H1 (cell line): ENCODE measurements at regions not wholly inside any gene's neighbourhood (a gene's known extent, or its start where the extent isn't known, plus 50 kb on each side); places are given as distances from the start of the nearest gene placed in this dataset.

ENCODE experiments used
- SP4 ChIP-seq: IDR thresholded peaks from 2 replicates; pipeline ENCODE4 v1.6.1; 2012; ENCODE audit warnings: low read length, inconsistent platforms
- SUZ12 ChIP-seq: fragments of 200-600 bp; sonication (generic); IDR thresholded peaks from 2 replicates; pipeline ENCODE4 v1.6.1; 2012; ENCODE audit warnings: mild to moderate bottlenecking, inconsistent platforms, low read length, moderate library complexity, mixed read lengths

DNA sequence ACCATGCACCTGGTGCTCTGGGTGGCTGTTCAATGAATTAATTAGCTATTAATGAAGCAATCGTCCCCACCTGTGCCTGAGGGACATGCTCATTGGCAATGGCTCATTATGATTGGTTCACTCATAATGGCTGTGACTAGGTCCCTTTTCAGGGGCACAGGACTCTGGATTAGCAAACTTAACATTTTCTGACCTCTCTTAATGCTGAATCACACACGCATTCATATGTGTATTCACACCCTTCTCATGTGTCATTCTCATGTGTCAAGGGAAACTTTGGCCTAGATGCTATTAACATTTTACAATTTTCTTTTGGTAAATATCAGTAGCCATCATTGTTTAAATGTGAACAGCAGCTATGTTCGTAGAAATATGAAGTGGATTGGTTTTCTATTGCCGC, 98.9 kb upstream of the PMAIP1 start (continued):
- TF ChIP-seq SUZ12: no peak
- TF ChIP-seq SP4: no peak
